ENCODE measurements at regions not wholly inside any gene's neighbourhood (a gene's known extent, or its start where the extent isn't known, plus 50 kb on each side); places are given as distances from the start of the nearest gene placed in this dataset.

GRCh38 chr20:7057611-7058010 lies 290.1 kb downstream of the BMP2 start:
- H2AK5ac ChIP-seq (ENCODE audit: low read length), result no peak overlapping the region
- no peaks in the 10 kb centered on the region for H3K27me3 ChIP-seq (ENCODE audit: insufficient read depth, low read length)
- no peak overlapping the region for H2BK12ac ChIP-seq (ENCODE audit: low read length)
- H2BK5ac ChIP-seq (ENCODE audit: low read depth, low read length, poor library complexity), result no peak overlapping the region
- no peak overlapping the region for H3K23ac ChIP-seq (ENCODE audit: low read length)
- no peak overlapping the region for H3K18ac ChIP-seq (ENCODE audit: low read length)
- no peaks in the 10 kb centered on the region for H3K79me2 ChIP-seq (ENCODE audit: control insufficient read depth, insufficient read depth, low read length, poor library complexity)
- no peak overlapping the region for H4K8ac ChIP-seq (ENCODE audit: low read depth, low read length)
- no peak overlapping the region for H4K12ac ChIP-seq (ENCODE audit: low read depth, low read length)
- H3K4ac ChIP-seq (ENCODE audit: low read depth, low read length), result no peak overlapping the region
- H3K9ac ChIP-seq (ENCODE audit: low read length), result no peak overlapping the region
- no CpG with 5 or more reads among the region's 3 CpGs for WGBS (ENCODE audit: extremely low coverage, insufficient coverage, insufficient read length)
- no peak overlapping the region for H4K91ac ChIP-seq (ENCODE audit: low read depth, low read length)
- no peak overlapping the region for H3K14ac ChIP-seq (ENCODE audit: low read length)
- H3K9me3 ChIP-seq (ENCODE audit: insufficient read depth, low read depth, low read length), result no peaks in the 10 kb centered on the region
- H3K27ac ChIP-seq (ENCODE audit: low read depth, low read length), result no peak overlapping the region
- no peak for DNase-seq
- H2BK120ac ChIP-seq (ENCODE audit: insufficient read depth, low read length, poor library complexity), result no peak overlapping the region
- H3K79me1 ChIP-seq (ENCODE audit: low read length), result no peaks in the 10 kb centered on the region
- H2AFZ ChIP-seq (ENCODE audit: insufficient read depth, low read length, poor library complexity), result no peak overlapping the region
- H3K4me3 ChIP-seq (ENCODE audit: low read depth, low read length), result no peak overlapping the region
- no peaks in the 10 kb centered on the region for H3K4me1 ChIP-seq (ENCODE audit: control insufficient read depth in 1 of 2, insufficient read depth in 2 of 2, low read length in 2 of 2)
- no peak overlapping the region for H3K4me2 ChIP-seq (ENCODE audit: low read length)
- H3K36me3 ChIP-seq (ENCODE audit: control insufficient read depth in 1 of 2, insufficient read depth in 2 of 2, low read length in 2 of 2), result no peaks in the 10 kb centered on the region

- Histone ChIP-seq H4K91ac (ENCODE audit: low read depth, low read length) (no peak overlapping the region), H3K18ac (ENCODE audit: low read length) (no peak overlapping the region), H3K27me3 (ENCODE audit: insufficient read depth, low read length) (no peaks in the 10 kb centered on the region), H3K27ac (ENCODE audit: low read depth, low read length) (no peak overlapping the region), H3K4ac (ENCODE audit: low read depth, low read length) (no peak overlapping the region), H3K14ac (ENCODE audit: low read length) (no peak overlapping the region), H3K9ac (ENCODE audit: low read length) (no peak overlapping the region), H2AK5ac (ENCODE audit: low read length) (no peak overlapping the region), H4K8ac (ENCODE audit: low read depth, low read length) (no peak overlapping the region), H3K79me1 (ENCODE audit: low read length) (no peaks in the 10 kb centered on the region), H3K36me3 (ENCODE audit: control insufficient read depth in 1 of 2, insufficient read depth in 2 of 2, low read length in 2 of 2) (no peaks in the 10 kb centered on the region), H4K12ac (ENCODE audit: low read depth, low read length) (no peak overlapping the region), H2AFZ (ENCODE audit: insufficient read depth, low read length, poor library complexity) (no peak overlapping the region), H3K9me3 (ENCODE audit: insufficient read depth, low read depth, low read length) (no peaks in the 10 kb centered on the region), H3K4me2 (ENCODE audit: low read length) (no peak overlapping the region), H3K23ac (ENCODE audit: low read length) (no peak overlapping the region), H3K4me1 (ENCODE audit: control insufficient read depth in 1 of 2, insufficient read depth in 2 of 2, low read length in 2 of 2) (no peaks in the 10 kb centered on the region), H2BK12ac (ENCODE audit: low read length) (no peak overlapping the region), H3K79me2 (ENCODE audit: control insufficient read depth, insufficient read depth, low read length, poor library complexity) (no peaks in the 10 kb centered on the region), H2BK120ac (ENCODE audit: insufficient read depth, low read length, poor library complexity) (no peak overlapping the region), H2BK5ac (ENCODE audit: low read depth, low read length, poor library complexity) (no peak overlapping the region), H3K4me3 (ENCODE audit: low read depth, low read length) (no peak overlapping the region)
- no CpG with 5 or more reads among the region's 5 CpGs for WGBS (ENCODE audit: extremely low coverage, insufficient coverage, insufficient read length)
- DNase-seq, result no peak
Measured at GRCh38 chr20:7078804-7079203, 311.3 kb downstream of the BMP2 start.

GRCh38 chr20:7080472-7080871 lies 313.0 kb downstream of the BMP2 start:
- Histone ChIP-seq H3K27ac (ENCODE audit: low read depth, low read length) (no peak overlapping the region), H3K36me3 (ENCODE audit: control insufficient read depth in 1 of 2, insufficient read depth in 2 of 2, low read length in 2 of 2) (no peaks in the 10 kb centered on the region), H2AK5ac (ENCODE audit: low read length) (no peak overlapping the region), H3K27me3 (ENCODE audit: insufficient read depth, low read length) (no peaks in the 10 kb centered on the region), H2BK12ac (ENCODE audit: low read length) (no peak overlapping the region), H4K8ac (ENCODE audit: low read depth, low read length) (no peak overlapping the region), H3K79me2 (ENCODE audit: control insufficient read depth, insufficient read depth, low read length, poor library complexity) (no peaks in the 10 kb centered on the region), H3K79me1 (ENCODE audit: low read length) (no peaks in the 10 kb centered on the region), H3K4me1 (ENCODE audit: control insufficient read depth in 1 of 2, insufficient read depth in 2 of 2, low read length in 2 of 2) (no peaks in the 10 kb centered on the region), H3K23ac (ENCODE audit: low read length) (no peak overlapping the region), H3K9me3 (ENCODE audit: insufficient read depth, low read depth, low read length) (no peaks in the 10 kb centered on the region), H3K9ac (ENCODE audit: low read length) (no peak overlapping the region), H3K4ac (ENCODE audit: low read depth, low read length) (no peak overlapping the region), H3K4me3 (ENCODE audit: low read depth, low read length) (no peak overlapping the region), H4K91ac (ENCODE audit: low read depth, low read length) (no peak overlapping the region), H2AFZ (ENCODE audit: insufficient read depth, low read length, poor library complexity) (no peak overlapping the region), H2BK5ac (ENCODE audit: low read depth, low read length, poor library complexity) (no peak overlapping the region), H3K4me2 (ENCODE audit: low read length) (no peak overlapping the region), H2BK120ac (ENCODE audit: insufficient read depth, low read length, poor library complexity) (no peak overlapping the region), H3K14ac (ENCODE audit: low read length) (no peak overlapping the region), H3K18ac (ENCODE audit: low read length) (no peak overlapping the region), H4K12ac (ENCODE audit: low read depth, low read length) (no peak overlapping the region)
- WGBS (ENCODE audit: extremely low coverage, insufficient coverage, insufficient read length), result no CpG with 5 or more reads among the region's 3 CpGs
- no peak for DNase-seq

- no peak for DNase-seq
- Histone ChIP-seq H3K23ac (ENCODE audit: low read length) (no peak overlapping the region), H3K18ac (ENCODE audit: low read length) (no peak overlapping the region), H2AK5ac (ENCODE audit: low read length) (no peak overlapping the region), H3K27me3 (ENCODE audit: insufficient read depth, low read length) (no peaks in the 10 kb centered on the region), H4K8ac (ENCODE audit: low read depth, low read length) (no peak overlapping the region), H3K9me3 (ENCODE audit: insufficient read depth, low read depth, low read length) (no peaks in the 10 kb centered on the region), H3K79me1 (ENCODE audit: low read length) (no peaks in the 10 kb centered on the region), H4K91ac (ENCODE audit: low read depth, low read length) (no peak overlapping the region), H3K4ac (ENCODE audit: low read depth, low read length) (no peak overlapping the region), H2BK120ac (ENCODE audit: insufficient read depth, low read length, poor library complexity) (no peak overlapping the region), H2BK12ac (ENCODE audit: low read length) (no peak overlapping the region), H2AFZ (ENCODE audit: insufficient read depth, low read length, poor library complexity) (no peak overlapping the region), H3K79me2 (ENCODE audit: control insufficient read depth, insufficient read depth, low read length, poor library complexity) (no peaks in the 10 kb centered on the region), H3K4me1 (ENCODE audit: control insufficient read depth in 1 of 2, insufficient read depth in 2 of 2, low read length in 2 of 2) (no peaks in the 10 kb centered on the region), H3K14ac (ENCODE audit: low read length) (no peak overlapping the region), H2BK5ac (ENCODE audit: low read depth, low read length, poor library complexity) (no peak overlapping the region), H3K27ac (ENCODE audit: low read depth, low read length) (no peak overlapping the region), H3K4me2 (ENCODE audit: low read length) (no peak overlapping the region), H4K12ac (ENCODE audit: low read depth, low read length) (no peak overlapping the region), H3K9ac (ENCODE audit: low read length) (no peak overlapping the region), H3K4me3 (ENCODE audit: low read depth, low read length) (no peak overlapping the region), H3K36me3 (ENCODE audit: control insufficient read depth in 1 of 2, insufficient read depth in 2 of 2, low read length in 2 of 2) (no peaks in the 10 kb centered on the region)
- WGBS (ENCODE audit: extremely low coverage, insufficient coverage, insufficient read length), result no CpG with 5 or more reads among the region's 1 CpG
Measured at GRCh38 chr20:7085467-7085866, 318.0 kb downstream of the BMP2 start.

Measured in trophoblast cell (in vitro differentiated cells and primary cell).